LHCN-M2 (cell line): ENCODE measurements at regions not wholly inside any gene's neighbourhood (a gene's known extent, or its start where the extent isn't known, plus 50 kb on each side); places are given as distances from the start of the nearest gene placed in this dataset.
"Not testable (repeated sequence)": the region's sequence is repeated elsewhere in the genome, so short reads cannot be mapped to it uniquely, and the experiment has no call there.

Experiments used
- DNase-seq: peaks from one replicate; pipeline ENCODE4 v3.0.0-alpha.2; 2012; ENCODE audit warnings: low read depth

DNA sequence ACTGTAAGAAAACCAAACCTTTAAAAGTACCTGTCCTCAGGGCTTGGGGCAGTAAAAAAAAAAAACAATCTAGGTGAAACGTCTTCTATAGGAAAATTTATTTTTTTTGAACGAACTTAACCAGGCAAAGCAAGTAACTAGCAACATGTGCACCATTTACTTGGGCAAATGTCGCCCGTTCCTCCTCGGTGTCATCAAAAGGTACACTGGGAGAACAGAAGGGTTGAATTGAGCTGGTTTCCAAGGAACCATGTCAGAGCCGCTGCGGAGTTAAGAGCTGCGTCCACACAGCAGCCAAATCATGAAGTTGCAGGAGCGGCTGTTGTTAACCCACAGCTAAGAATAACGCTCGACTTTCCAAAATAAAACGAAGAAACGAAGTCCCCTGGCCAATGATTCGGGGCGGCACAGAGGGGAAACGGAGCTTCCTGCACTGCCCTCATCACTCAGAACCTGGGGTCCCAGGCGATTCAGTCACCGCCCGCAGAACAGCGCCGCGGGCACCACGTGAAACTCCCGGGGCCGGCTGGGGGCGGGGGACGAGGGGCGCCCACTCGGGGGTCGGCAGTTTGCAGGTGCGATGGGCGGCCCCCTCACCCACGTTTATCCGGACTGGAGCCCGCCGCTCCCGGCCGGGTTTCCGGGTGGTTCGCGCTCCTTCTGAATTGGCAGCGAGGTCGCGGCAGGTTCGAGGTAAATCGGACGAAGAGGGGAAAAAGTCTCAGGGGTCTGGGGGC lies 53.6 kb upstream of the PLGLB1 start:
- peak; percentile 0 for DNase-seq

DNA sequence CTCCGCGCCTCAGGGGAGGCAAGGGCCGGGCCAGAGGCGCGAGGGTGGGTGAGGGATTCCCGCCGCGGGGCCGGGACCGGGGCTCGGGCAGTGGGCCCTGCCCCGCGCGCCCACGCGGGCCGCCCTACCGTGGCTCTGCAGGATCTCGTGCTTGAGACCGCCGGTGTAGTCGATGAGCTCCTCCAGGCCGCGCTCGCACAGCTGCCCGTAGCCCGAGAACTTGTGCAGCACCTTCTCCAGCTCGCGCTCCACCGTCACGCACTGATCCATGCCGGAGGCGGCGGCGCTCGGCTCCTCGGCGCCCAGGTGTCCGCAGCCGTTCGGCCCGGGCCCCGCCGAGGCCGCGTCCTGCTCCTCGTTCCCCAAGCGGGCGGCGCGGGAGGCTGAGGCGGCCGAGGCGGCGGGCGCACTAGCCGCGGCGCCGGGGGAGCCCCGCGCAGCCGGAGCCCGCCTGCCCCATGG lies 54.2 kb upstream of the PLGLB1 start:
- peak; percentile 43 for DNase-seq

DNA sequence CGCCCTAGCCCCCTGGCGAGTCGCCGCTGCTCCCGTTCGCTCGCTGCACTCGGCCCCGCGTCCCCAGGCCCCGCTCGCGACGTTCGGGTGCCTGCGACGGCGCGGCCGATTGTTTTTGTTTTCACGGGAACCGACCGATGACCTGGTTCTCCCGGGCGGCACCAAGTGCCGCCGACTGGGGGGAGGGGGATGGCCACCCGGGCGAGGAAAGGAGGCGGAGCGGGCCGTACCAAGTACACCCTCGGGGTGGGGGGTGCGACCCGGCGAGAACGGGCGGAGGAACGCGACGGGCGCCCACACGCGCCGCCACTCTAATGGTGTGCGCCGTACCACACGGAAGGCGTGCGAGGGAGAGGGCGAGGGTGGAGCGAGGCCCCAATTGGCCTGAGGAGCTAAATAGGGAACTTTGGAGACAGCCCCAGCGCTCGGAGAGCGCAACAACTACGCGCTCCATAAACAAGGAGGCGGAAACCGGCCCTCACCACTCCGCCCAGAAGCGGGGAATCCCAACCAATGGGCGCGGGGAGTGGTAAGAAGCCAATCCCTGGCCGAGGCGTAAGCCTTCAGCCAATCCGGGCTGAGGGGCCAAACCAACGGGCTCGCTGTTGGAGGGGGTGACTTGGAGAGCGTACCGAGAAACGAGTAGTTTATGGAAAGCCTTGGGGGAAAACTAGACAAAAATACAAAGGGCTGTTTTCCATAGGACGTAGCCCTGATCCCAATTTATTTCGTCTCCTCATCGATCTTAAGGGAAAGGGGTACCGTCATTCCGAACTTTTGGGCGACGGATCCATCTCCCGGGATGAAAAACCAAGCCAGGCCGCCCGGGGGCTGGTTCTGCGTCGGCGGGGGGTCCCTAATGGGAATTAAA lies 54.8 kb upstream of the PLGLB1 start:
- DNase-seq: peak; percentile 83

DNA sequence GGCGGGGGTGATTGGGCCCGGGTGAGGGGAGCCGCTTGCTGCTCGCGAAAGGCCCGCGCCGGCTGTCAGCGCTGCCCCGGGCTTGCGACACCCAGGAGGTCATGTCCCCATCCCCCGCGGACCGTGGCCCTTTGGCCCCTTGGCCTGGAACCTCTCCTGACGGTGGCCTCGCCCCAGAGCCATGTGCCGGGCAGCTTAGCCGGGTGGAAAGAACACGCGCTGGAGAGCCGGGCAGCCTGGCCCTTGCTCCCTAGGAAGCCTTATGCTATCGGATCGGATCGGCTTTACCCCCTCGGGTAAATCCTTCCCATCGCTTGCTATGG lies 55.4 kb upstream of the PLGLB1 start:
- not testable (repeated sequence) for DNase-seq

DNA sequence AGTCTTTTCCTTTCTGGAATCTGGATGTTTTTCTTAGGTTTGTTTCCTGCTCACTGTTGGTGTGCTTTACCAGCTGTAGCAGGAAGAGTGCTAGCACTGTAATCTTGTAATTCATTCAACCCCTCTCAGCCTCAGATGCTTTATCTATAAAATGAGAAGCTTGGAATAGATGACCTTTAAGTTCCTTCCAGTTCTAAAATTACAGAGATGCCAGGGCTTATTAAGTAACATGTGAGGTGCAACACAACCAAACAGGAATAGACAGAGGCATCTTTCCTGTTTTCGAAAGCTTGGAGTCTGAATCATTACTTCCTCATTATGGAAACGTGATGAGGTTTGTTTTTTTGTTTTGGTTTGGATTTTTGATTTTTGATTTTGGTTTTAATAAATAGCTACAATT lies 60.1 kb upstream of the PLGLB1 start:
- not testable (repeated sequence) for DNase-seq

DNA sequence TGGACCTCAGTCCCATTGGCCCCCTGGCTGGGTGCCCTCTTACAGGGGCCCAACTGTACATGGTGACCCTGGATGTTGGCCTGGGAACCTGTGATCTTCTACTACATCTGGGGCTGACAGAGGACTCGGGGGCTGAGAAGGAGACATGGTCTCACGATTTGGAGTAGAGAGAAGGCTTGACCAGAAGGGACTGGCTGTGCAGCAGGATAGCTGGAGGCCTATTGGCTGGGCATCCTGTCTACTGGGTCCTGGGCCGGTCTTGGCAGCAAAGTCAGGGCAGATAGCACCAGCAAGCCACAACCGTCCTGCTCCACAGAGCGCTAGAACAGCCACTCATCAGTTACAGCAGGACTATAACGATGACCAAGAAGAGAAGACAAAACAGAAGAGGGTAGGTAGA lies 66.4 kb upstream of the PLGLB1 start:
- DNase-seq: not testable (repeated sequence)

DNA sequence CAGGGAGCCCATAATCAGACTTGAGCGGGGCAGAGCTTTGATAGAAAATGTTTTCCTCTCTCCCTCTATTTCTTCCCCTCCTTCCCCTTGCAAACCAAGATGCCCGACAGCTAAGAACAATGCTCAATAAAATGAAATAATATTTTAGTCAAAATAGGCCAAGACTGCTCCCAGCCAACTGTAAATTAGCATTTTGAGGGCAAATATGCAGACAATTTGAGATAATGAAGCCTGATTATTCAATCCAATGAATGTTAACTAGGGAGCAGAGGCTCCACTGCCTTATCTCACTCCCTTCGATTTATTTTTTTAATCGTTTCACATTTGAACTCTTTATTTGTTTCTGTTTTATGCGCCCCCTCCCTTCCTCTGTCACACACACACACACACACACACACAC lies 67.8 kb upstream of the PLGLB1 start:
- DNase-seq: not testable (repeated sequence)

DNA sequence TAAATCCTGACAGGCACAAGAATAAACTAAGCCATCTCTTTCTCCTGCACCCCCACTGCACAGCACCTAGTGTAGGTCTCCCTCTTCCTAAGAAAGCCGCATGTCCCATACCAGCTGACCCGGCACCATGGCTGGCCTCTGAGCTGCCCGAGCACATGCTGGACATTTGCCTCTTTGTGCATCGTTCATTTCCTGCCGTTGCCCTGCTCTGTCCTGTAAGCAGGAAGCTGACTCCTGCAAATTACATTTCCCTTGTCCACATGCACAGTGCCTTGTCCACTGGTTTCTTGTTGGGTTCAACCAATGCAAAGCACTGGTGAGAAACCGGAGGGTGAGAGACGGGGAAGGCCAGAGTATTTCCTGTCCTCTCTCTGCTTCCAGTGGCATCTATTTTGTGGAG lies 71.6 kb upstream of the PLGLB1 start:
- not testable (repeated sequence) for DNase-seq

DNA sequence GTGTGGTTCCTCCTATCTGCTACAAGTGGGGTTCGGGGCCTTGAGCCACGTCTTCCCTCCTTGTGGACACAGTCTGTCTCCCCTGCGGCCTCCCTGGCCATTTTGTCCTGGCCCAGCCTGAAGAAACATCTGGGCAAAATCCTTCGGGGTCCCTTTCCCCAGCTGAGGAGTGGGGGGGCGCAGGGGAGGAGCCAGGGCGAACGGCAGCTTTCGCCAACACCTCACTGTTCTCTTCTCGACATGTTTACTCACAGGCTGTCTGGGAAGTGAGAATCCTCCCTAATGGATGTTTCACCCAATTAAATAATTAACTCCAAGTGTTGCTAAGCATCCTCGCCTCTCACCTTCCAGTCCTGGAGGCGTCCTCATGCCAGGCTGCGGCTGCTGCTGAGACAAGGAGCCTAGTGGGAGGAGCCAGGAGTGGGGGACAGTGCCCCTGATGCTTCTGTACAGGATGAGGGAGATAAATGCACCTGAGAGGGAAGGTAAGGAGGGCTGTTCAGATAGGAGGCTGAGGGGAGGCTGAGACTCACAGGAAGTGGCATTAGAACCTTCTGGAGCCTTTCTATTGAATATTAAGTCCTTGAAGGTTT lies 72.4 kb upstream of the PLGLB1 start:
- DNase-seq: not testable (repeated sequence)

DNA sequence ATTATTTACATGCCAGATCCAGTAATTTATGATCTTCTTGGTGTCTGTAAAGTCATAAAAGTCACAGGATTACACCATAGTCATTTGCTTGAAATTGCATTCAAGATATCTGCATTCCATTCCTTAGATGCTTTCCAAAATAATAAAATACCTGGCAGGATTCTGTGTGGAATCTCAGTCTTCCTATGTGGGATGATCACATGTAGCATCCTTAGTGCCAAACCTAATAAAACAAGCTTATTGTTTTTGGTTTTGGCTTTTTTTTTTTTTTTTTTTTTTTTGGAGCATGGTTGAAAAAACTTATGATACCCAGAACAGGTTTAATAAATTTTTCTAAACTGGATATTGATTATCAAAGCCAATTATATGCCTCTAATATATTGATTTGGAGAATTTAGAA lies 74.2 kb upstream of the PLGLB1 start:
- DNase-seq: not testable (repeated sequence)

DNA sequence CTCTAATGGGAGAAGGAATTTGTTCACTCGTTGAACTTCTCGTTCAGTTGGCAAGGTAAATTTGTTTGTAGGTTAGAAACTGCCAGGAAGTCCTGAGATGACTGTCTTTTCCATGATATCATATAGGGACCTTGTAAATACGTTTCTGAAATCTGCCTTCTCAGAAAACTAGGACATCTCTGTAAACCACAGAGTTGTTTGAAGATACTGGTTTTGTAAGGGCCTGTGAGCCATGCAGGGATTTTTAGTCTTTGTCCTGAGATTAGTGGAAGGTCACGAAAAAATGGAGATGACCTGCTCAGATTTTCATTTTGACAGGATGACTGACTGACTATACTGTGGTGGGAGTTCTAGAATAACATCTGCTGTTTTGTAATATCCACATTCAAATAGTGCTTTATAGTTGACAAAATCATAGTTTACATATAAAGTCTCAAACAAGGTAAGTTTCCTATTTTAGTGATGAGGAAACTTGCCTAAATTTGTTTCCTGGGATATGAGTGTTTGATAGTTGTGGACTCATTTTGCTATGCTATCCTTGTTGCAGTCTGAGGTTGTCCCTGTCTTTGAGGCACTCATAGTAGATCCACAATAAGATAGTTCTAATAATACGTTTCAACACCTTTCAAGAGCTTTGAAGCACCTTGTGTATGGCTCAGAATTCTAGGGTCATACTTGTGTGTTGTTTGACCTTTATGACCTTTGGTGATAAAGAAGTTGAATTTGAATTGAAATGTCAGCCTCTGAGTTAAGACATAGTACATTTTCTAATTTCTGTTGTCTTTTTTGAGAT lies 107.3 kb upstream of the PLGLB1 start:
- DNase-seq: not testable (repeated sequence)

DNA sequence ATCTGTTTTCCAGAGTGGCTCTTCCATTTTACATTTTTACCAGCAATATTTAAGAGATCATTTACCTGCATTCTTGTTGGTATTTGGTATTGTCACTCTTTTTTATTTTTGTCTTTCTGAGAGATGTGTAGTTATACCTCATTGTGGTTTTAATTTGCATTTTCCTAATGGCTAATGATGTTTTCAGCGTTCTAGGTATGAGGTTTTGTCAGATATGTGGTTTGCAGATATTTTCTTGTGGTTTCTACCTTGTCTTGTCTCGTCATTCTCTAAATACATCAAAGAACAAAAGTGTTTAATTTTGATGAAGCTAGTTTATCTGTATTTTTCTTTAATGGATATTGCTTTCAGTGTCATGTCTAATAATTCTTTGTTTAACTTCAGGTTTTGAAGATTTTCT lies 110.9 kb upstream of the PLGLB1 start:
- not testable (repeated sequence) for DNase-seq

DNA sequence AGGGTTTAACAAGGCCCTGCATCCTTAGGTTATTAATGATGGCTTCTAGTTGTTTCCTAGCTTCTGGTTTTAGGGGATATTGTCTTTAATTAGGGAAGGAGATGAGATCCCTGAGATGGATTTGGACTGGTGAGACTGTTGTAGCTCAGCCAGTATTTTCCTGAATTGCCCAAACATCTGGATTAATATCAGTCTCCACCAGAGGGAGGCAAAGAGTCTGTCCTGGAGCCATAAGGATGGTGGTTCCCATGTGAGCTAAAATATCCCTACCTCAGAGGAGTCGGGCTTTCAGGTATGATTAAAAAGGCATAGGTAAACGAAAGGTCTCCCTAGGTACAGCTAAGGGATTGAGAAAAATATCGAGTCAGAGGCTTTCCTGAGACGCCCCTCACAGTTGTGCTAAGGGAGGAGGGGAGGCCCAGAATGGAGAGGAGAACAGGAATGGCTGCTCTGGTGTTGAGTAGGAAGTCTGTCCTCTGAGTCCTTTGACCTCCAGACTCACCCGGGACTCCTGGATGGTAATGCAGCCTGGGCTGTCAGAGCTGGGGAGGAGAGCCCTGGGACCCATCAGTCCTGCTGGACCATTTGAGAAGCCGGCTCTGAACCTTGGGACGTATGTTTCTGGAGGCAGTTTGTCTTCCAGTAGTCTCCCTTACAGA lies 130.3 kb upstream of the PLGLB1 start:
- DNase-seq: not testable (repeated sequence)

DNA sequence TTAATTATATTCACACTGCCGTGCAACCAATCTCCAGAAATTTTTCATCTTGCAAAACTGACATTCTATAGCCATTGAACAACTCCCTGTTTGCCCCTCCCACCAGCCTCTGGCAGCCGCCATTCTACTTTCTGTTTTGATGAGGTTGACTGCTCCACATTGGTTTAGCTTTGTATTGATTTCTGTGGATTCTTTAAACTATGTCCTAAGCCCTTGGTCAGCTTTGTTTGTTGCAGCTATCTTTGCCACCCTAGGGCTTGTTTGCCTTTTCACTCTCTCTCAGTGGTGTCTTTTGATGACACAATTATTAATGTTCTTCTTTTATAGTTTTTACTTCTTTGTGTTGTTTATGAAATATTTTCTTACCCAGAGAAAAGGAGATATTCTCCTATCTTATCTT lies 152.8 kb upstream of the PLGLB1 start:
- DNase-seq: not testable (repeated sequence)

DNA sequence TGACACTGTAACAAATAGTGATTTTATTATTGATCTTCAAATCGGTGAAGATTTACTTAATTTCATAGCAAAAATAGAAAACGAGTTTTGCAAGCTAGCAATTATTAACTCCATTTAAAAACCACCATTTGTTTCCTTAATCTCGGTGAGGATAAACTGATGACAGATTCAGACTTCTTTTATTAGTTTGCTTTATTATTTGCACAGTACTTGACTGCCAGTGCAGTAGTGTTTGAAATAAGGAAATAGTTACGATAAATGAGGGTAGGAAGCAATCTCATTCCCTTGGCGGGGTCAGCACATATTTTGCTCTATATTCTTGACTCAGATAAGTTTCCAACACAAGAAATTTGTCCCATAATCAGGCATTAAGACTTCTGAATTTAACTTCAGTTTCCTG lies 161.7 kb upstream of the PLGLB1 start:
- DNase-seq: not testable (repeated sequence)

DNA sequence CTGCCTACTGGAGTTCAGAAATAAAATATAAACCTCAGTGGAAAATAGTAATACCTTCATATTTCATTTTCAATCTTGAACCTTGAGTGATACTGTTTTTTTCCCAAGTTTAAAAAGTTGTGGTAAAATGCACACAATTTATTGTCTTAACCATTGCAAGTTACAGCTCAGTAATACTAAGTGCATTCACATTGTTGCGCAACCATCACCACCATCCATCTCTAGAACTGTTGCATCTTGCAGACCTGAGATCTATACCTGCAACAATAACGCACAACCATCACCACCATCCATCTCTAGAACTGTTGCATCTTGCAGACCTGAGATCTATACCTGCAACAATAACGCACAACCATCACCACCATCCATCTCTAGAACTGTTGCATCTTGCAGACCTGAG lies 162.6 kb upstream of the PLGLB1 start:
- DNase-seq: not testable (repeated sequence)

DNA sequence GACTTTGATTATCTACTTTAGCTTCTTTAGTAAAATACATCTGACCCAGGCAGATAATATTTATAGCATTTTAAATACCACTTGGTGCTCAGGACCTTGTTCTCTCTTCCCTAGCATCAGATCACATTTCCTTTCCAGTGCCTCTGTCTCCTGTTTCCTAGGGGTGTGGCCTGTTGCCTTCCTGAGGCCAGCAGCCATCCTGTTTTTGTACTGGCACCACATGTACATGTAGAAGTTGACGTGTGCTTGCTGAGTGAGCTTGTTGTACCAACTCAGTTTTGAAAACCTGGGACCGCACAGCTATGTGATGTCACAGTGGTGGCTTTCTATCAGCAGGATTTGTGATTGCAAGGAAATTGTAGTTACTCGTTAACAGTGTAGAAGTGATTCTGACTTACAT lies 167.6 kb upstream of the PLGLB1 start:
- not testable (repeated sequence) for DNase-seq

DNA sequence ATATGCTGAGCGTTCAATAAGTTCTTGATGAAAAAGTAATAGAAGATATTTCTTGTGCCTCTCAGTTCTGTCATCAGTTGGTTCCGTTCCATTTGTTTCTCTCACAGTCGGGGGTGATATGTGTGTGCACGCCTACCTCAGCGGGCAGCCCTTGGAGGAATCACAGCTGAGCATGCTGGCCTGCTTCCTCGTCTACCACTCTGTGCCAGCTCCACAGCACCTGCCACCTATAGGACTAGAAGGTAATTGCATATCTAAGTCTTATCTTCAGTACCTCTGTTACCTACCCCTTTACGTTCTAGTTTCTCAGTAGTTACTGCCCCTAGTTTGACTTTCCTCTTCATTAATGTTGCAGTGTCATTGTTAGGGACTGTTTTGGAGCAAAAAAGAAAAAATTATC lies 171.7 kb upstream of the PLGLB1 start:
- DNase-seq: not testable (repeated sequence)

DNA sequence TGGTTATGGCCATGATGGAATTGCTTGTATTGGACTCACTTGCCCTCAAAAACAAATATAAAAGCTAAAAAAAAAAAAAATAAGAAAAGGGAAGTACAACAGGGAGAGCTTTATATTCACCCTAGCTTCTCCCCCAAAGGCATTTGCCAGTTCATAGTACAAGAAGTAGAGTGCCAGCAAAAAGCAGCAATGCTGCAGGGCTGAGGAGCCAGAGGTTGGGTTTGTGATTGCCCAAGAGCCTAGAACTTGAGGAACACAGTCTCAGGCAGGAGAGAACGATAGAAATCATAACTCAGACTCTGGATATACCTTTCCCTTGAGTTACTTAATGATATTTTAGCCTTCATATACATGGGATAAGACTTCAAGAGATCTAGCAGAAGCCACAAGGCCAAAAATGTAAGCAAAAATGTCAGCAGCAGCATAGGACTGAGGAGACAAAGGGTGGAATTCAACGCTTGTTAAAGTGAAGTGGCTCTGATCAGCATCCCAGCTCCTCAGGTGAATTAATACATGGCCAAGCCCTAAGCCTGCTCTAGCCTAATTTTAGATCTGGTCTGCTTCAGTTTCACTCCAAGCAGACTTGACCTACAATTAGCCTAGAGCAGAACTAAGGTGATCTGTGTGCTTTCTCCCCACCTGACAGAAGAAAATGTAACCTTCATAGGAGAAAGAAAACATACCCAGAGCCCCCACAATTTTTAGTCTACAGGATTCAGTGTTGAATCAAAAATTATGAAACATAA lies 172.8 kb upstream of the PLGLB1 start:
- not testable (repeated sequence) for DNase-seq

DNA sequence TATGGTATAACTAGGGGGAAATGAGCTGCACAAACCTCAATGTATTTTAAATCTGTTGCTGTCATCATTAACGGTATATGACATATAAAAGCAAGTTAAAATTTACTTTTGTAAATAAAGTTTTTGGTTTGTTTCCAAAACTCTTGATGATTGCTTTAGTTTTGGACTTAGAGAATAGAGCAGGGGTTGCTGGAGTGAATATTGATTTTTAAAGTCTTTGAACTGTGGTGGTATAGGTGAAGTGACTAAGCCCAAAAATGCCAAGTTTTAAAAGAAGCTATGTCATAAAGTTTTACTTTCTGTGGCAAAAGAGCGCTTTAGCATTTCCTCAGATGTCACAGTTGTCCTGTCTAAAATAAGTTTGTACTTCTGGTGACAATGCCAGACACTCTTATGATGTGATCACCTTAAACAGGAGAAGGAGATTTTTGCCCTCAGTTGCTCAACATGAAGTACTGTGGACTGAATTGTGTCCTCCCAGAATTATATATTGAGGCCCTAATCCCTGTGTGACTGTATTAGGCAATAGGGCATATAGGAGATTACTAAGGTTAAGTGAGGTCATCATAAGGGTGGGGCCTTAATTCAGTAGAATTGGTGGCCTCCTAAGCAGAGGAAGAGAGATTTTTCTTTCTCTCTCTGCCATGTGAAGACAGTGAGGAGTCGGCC lies 175.2 kb upstream of the PLGLB1 start:
- not testable (repeated sequence) for DNase-seq
